ENCODE measurements at regions not wholly inside any gene's neighbourhood (a gene's known extent, or its start where the extent isn't known, plus 50 kb on each side); places are given as distances from the start of the nearest gene placed in this dataset.

DNA sequence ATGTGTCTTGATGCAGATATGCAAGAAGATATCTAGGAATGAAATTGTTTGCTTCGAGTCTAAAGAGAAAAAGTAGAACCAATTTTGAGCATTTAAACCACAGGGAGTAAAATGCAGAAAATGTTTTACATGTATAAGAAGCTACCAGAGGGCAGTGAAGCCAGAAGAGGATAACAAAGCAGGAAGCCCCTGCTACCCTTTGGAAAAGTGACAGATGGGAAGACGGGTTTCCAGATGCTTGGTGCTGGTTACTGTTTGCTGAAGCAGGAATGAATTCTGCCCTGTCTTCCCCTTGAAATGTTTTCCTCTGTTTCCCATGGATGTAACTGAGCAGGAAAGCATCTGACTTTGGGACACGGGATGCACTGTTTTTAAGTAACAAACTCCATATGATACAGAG, 822.2 kb downstream of the MRPL39 start:
- no peaks in the 10 kb centered on the region for H3K4me1 Mint-ChIP-seq (ENCODE audit: low read depth)
- no peak overlapping the region for H3K27ac Mint-ChIP-seq

GRCh38 chr21:24781146-24781545, 826.1 kb downstream of the MRPL39 start:
- H3K36me3 Mint-ChIP-seq (ENCODE audit: insufficient read depth), result no peaks in the 10 kb centered on the region
- H3K4me1 Mint-ChIP-seq (ENCODE audit: low read depth), result peaks cover 2% of the 10 kb centered on the region
- DNase-seq (ENCODE audit: low spot score, unreplicated experiment), result no peak
- H3K27ac Mint-ChIP-seq, result no peak overlapping the region
- no peak for TF ChIP-seq CTCF (IDR thresholded peaks at IDR 0.05; ENCODE audit: unreplicated experiment)
- no peaks in the 10 kb centered on the region for H3K27me3 Mint-ChIP-seq
- H3K9me3 Mint-ChIP-seq (ENCODE audit: low read depth), result peaks cover 10% of the 10 kb centered on the region
- no peak overlapping the region for H3K4me3 Mint-ChIP-seq (ENCODE audit: low read depth)

More for the DNA sequence above, 822.2 kb downstream of the MRPL39 start:
- peaks cover 9% of the 10 kb centered on the region for H3K9me3 Mint-ChIP-seq (ENCODE audit: low read depth)
- no peak overlapping the region for H3K4me3 Mint-ChIP-seq (ENCODE audit: low read depth)
- no peak for DNase-seq (ENCODE audit: low spot score, unreplicated experiment)
- H3K36me3 Mint-ChIP-seq (ENCODE audit: insufficient read depth), result no peaks in the 10 kb centered on the region
- TF ChIP-seq CTCF (IDR thresholded peaks at IDR 0.05; ENCODE audit: unreplicated experiment), result no peak
- H3K27me3 Mint-ChIP-seq, result no peaks in the 10 kb centered on the region

- Mint-ChIP-seq H3K4me1 (ENCODE audit: low read depth) (no peaks in the 10 kb centered on the region), H3K27me3 (no peaks in the 10 kb centered on the region), H3K9me3 (ENCODE audit: low read depth) (peaks cover 26% of the 10 kb centered on the region), H3K27ac (no peak overlapping the region), H3K4me3 (ENCODE audit: low read depth) (no peak overlapping the region), H3K36me3 (ENCODE audit: insufficient read depth) (no peaks in the 10 kb centered on the region)
- TF ChIP-seq CTCF (IDR thresholded peaks at IDR 0.05; ENCODE audit: unreplicated experiment), result no peak
- no peak for DNase-seq (ENCODE audit: low spot score, unreplicated experiment)
Measured at GRCh38 chr21:24759348-24760075, 847.8 kb downstream of the MRPL39 start.

- TF ChIP-seq CTCF (IDR thresholded peaks at IDR 0.05; ENCODE audit: unreplicated experiment), result no peak
- Mint-ChIP-seq H3K9me3 (ENCODE audit: low read depth) (peaks cover 8% of the 10 kb centered on the region), H3K4me3 (ENCODE audit: low read depth) (no peak overlapping the region), H3K27ac (no peak overlapping the region), H3K36me3 (ENCODE audit: insufficient read depth) (no peaks in the 10 kb centered on the region), H3K27me3 (no peaks in the 10 kb centered on the region), H3K4me1 (ENCODE audit: low read depth) (peaks cover 10% of the 10 kb centered on the region)
- no peak for DNase-seq (ENCODE audit: low spot score, unreplicated experiment)
Measured at GRCh38 chr21:24738063-24738462, 869.2 kb downstream of the MRPL39 start.

GRCh38 chr21:24737296-24737850, 869.9 kb downstream of the MRPL39 start:
- Mint-ChIP-seq H3K9me3 (ENCODE audit: low read depth) (peaks cover 8% of the 10 kb centered on the region), H3K36me3 (ENCODE audit: insufficient read depth) (no peaks in the 10 kb centered on the region), H3K4me3 (ENCODE audit: low read depth) (no peak overlapping the region)

More at GRCh38 chr21:24737296-24737850, 869.9 kb downstream of the MRPL39 start:
- no peaks in the 10 kb centered on the region for H3K27me3 Mint-ChIP-seq
- DNase-seq (ENCODE audit: low spot score, unreplicated experiment), result no peak
- H3K4me1 Mint-ChIP-seq (ENCODE audit: low read depth), result peaks cover 7% of the 10 kb centered on the region
- H3K27ac Mint-ChIP-seq, result no peak overlapping the region
- no peak for TF ChIP-seq CTCF (IDR thresholded peaks at IDR 0.05; ENCODE audit: unreplicated experiment)
